ENCODE measurements at regions not wholly inside any gene's neighbourhood (a gene's known extent, or its start where the extent isn't known, plus 50 kb on each side); places are given as distances from the start of the nearest gene placed in this dataset.

- DNase-seq (ENCODE audit: extremely low read depth, low read depth), result no peak
Observed at GRCh38 chr15:39391230-39391629, 189.6 kb upstream of the THBS1 start.

DNA sequence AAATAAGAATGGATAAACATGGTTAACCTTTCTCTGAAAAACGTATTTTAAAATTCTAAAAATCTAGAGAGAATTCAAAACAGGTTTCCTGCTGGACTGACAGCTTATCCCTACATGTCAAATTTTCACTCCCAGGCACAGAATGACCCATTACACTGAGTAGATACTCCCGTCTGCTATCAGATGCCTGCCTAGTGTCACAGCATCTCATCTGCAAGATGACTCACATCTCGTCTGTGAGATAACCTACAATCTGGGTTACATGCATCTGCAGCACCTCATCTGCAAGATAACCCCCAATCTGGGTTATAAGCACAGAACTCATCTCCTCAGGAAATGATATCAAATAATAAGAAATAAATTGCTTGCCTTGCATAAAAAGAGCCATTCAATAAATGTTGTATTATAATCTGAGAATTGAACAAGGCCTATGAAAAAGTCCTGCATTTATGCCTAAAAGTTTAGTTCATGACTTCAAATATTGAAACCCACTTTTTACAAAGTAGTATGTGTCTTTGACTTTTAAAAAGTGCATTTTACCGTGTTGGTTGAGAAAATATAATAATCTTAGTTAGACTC lies 188.3 kb upstream of the THBS1 start:
- TF ChIP-seq, protein P1, sequence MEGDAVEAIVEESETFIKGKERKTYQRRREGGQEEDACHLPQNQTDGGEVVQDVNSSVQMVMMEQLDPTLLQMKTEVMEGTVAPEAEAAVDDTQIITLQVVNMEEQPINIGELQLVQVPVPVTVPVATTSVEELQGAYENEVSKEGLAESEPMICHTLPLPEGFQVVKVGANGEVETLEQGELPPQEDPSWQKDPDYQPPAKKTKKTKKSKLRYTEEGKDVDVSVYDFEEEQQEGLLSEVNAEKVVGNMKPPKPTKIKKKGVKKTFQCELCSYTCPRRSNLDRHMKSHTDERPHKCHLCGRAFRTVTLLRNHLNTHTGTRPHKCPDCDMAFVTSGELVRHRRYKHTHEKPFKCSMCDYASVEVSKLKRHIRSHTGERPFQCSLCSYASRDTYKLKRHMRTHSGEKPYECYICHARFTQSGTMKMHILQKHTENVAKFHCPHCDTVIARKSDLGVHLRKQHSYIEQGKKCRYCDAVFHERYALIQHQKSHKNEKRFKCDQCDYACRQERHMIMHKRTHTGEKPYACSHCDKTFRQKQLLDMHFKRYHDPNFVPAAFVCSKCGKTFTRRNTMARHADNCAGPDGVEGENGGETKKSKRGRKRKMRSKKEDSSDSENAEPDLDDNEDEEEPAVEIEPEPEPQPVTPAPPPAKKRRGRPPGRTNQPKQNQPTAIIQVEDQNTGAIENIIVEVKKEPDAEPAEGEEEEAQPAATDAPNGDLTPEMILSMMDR (IDR thresholded peaks at IDR 0.05; ENCODE audit: low read depth, low read length, missing control alignments), result no peak
- H3K4me3 ChIP-seq (replicated peaks; ENCODE audit: low read depth, low read length), result no peak overlapping the region
- DNase-seq (ENCODE audit: extremely low read depth, low read depth), result no peak

More at GRCh38 chr15:39391230-39391629, 189.6 kb upstream of the THBS1 start:
- TF ChIP-seq, protein P1 (IDR thresholded peaks at IDR 0.05; ENCODE audit: low read depth, low read length, missing control alignments), result no peak
- no peak overlapping the region for H3K4me3 ChIP-seq (replicated peaks; ENCODE audit: low read depth, low read length)

DNA sequence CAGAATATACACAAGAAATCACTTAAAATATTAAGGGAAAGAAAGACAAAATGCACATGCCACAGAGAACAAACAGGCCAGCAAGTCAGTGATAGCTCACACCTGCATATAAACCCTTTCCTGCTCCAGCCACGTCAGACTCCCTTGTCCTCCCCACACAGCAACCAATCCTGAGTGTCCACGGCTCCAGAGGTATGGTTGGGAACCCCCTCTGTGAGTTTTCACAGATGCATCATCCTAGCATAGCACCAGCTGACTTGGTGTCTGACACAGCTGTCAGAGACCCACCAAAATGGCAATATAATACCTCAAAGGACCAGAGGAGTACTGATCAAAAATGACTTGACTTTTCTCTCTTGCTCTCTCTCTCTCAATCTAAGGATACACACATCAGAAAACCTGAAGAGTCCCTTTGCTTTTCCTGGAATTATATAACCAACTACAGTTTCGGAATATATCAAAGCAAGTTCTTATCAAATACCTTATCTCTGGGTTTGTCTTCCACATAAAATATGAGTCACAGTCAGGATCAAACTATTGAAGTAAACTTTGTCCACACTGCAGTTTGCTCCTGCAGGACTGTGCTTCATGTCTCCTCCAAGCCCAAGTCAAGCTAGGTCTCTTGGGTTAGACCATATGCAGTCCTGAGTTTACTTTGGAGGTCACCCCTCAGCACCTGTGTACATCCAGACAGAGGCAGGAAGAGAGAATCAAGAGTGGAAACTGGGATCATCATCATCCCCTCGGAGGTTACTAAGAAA lies 187.1 kb upstream of the THBS1 start:
- DNase-seq (ENCODE audit: extremely low read depth, low read depth), result no peak
- TF ChIP-seq, protein P1 (IDR thresholded peaks at IDR 0.05; ENCODE audit: low read depth, low read length, missing control alignments), result no peak
- H3K4me3 ChIP-seq (replicated peaks; ENCODE audit: low read depth, low read length), result no peak overlapping the region

DNA sequence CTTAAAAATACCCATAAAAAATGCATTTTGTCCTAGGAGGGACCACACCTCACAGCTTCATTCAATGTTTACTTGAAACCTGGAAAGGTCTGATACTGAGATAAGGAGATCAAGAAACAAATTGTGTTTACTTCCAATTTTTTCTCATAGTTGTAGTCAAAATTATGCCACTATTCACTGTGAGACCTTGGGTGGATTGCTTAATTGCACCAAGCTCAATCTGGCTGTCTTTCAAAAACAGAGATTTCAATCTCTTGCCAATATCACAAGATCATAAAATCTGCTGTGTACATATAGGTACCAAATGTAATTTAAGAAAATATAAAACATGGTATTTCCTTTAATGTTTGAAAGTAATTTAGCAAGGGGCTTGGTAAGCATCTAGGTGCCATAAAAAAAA lies 186.4 kb upstream of the THBS1 start:
- no peak overlapping the region for H3K4me3 ChIP-seq (replicated peaks; ENCODE audit: low read depth, low read length)
- no peak for DNase-seq (ENCODE audit: extremely low read depth, low read depth)
- TF ChIP-seq, protein P1 (IDR thresholded peaks at IDR 0.05; ENCODE audit: low read depth, low read length, missing control alignments), result no peak

- H3K4me3 ChIP-seq (replicated peaks; ENCODE audit: low read depth, low read length), result no peak overlapping the region
- TF ChIP-seq, protein P1 (IDR thresholded peaks at IDR 0.05; ENCODE audit: low read depth, low read length, missing control alignments), result no peak
- DNase-seq (ENCODE audit: extremely low read depth, low read depth), result no peak
Observed at GRCh38 chr15:39396979-39397615, 183.8 kb upstream of the THBS1 start.

DNA sequence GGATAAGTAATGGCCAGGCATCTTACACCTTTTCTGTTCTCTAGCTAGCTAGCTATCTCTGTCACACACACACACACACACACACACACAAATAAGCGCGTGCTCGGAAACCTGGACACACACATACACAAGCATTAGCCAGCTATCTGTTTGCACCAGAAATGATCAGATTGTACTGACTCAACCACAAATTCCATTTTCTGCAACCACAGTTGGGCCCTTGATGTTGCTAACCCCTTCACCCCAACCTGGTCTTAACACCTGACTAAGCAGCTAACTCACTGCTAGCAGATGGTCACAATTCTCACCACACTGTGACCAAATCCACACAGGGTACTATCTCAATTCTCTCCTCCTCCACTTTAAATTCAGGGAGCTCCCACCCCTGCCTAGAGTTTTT lies 183.0 kb upstream of the THBS1 start:
- TF ChIP-seq, protein P1 (IDR thresholded peaks at IDR 0.05; ENCODE audit: low read depth, low read length, missing control alignments), result no peak
- no peak for DNase-seq (ENCODE audit: extremely low read depth, low read depth)
- no peak overlapping the region for H3K4me3 ChIP-seq (replicated peaks; ENCODE audit: low read depth, low read length)

Measured in HFF-Myc (cell line).